Motor neuron (in vitro differentiated cells): ENCODE measurements at regions not wholly inside any gene's neighbourhood (a gene's known extent, or its start where the extent isn't known, plus 50 kb on each side); places are given as distances from the start of the nearest gene placed in this dataset.

Experiments used
- ATAC-seq, 8 experiments: fragments of 200-7000 bp; cut with Tn5 transposase; replicated peaks in 6 of 8; 2 replicates each; pipeline ENCODE4 v1.8.0; 2021; ENCODE audit warnings: mild to moderate bottlenecking in 8 of 8, moderate library complexity in 8 of 8
- H3K27ac ChIP-seq, 2 donors: fragments of 250-450 bp; sonication (Bioruptor Pico); 2 replicates each; pipeline ENCODE4 v1.9.0; 2021; ENCODE audit warnings: antibody characterized with exemption in 2 of 2, mild to moderate bottlenecking in 2 of 2, moderate library complexity in 1 of 2
- H3K4me1 ChIP-seq, 2 donors: fragments of 250-450 bp; sonication (Bioruptor Pico); replicated peaks in 1 of 2; 2 replicates each; pipeline ENCODE4 v1.6.1; 2021; ENCODE audit warnings: antibody characterized with exemption in 2 of 2, mild to moderate bottlenecking in 2 of 2, moderate library complexity in 1 of 2
- H3K4me3 ChIP-seq, 5 donors: fragments of 250-450 bp; sonication (Bioruptor Pico); 2 replicates each; pipeline ENCODE4 v1.9.0; 2021; ENCODE audit warnings: antibody characterized with exemption in 5 of 5, mild to moderate bottlenecking in 5 of 5, moderate library complexity in 4 of 5
- WGBS, 10 experiments: fragments of 450-650 bp; shearing (Covaris generic); methylation state at CpG; one replicate each; pipeline ENCODE4 v1.0.0; 2022; 5-methylcytosine and 5-hydroxymethylcytosine counted together
- in situ Hi-C, 9 experiments: fragments of 400-800 bp; cut with MboI; loops; one replicate each; pipeline ENCODE4 v1.15.0; 2021; ENCODE audit warnings: low sequenced_read_pairs in 9 of 9, low pct_unique_long_range_greater_than_20kb in 2 of 9; ENCODE audit not compliant: unreplicated experiment in 9 of 9

DNA sequence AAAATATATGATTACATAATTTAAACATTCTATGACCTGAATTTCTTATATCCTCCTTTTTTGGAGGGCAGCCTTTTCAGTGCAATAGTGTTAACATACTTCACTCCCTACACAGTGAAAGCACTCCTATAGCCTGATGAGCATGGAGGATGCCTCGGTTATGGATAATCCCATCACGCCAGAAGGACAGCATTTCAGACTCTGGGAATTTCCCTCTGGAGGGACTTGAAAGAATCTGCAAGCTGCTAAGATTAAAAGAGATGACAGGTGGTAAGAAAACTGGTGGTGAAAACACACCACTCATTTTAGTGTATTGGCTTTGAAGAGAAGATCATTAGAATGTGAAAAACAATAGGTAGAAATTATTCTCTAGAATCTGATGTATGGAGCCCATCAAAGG lies 99.3 kb upstream of the LMNTD1 start:
- WGBS, 10 experiments, result 50 to 100% (median 80%) methylated on average over 1 to 2 of the region's 2 CpGs; no CpG with 5 or more reads in 4 of the 10 experiments
- H3K27ac ChIP-seq, result no peak overlapping the region

DNA sequence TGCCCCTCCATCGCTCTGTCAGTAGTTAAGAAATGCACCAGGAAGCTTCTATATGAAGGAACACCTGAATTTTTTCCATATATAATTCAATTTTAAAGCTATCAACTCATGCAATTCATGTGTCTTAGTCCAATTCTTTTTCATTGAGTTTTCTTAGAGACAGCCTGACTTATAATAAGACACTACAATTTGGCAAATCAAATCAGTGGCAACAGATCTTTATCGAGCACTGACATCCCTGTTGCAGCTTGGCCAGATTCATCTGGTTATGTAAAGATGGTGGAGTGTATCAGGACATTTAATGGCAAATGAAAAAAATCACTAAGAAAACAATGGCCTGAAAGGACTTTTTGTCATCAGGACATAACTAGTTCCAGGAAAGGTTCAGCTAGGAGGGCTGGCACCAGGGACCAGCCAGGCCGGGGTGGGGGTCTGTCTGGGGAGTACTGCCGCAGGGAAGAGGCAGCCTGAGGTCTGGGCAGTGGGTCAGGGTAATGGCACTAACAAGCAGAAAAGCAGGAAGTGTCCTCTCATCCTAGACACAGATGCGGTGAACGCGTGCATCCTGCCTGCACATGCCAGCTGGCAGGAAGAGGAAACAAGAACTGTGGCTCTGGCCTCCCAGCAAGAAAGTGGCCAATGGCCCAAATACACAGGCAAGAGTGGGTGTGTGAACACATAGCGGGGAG lies 100.5 kb upstream of the LMNTD1 start:
- Histone ChIP-seq H3K4me3 (no peak overlapping the region), H3K27ac (no peak overlapping the region), H3K4me1 (peaks cover 0 to 6% of the 10 kb centered on the region in 2 donors)
- 82 to 100% (median 96%) methylated on average over 1 to 7 of the region's 8 CpGs for WGBS, 10 experiments
- in situ Hi-C loops, result no loop called here
- ATAC-seq, result peak in 3 of 8 experiments; percentile 20 to 55 (median 29)

More for the DNA sequence above, 99.3 kb upstream of the LMNTD1 start:
- Histone ChIP-seq H3K4me1 (peaks cover 0 to 6% of the 10 kb centered on the region in 2 donors), H3K4me3 (no peak overlapping the region)
- in situ Hi-C loops, result no loop called here
- no peak for ATAC-seq

- Histone ChIP-seq H3K4me3 (no peak overlapping the region), H3K4me1 (peaks cover 2 to 12% of the 10 kb centered on the region in 2 donors), H3K27ac (no peak overlapping the region)
- WGBS, 10 experiments, result 80 to 100% (median 90%) methylated on average over 2 to 5 of the region's 5 CpGs; no CpG with 5 or more reads in 2 of the 10 experiments
- ATAC-seq, result no peak
- in situ Hi-C loops, result no loop called here
These were observed 102.6 kb upstream of the LMNTD1 start for GRCh38 chr12:25655702-25656101.

DNA sequence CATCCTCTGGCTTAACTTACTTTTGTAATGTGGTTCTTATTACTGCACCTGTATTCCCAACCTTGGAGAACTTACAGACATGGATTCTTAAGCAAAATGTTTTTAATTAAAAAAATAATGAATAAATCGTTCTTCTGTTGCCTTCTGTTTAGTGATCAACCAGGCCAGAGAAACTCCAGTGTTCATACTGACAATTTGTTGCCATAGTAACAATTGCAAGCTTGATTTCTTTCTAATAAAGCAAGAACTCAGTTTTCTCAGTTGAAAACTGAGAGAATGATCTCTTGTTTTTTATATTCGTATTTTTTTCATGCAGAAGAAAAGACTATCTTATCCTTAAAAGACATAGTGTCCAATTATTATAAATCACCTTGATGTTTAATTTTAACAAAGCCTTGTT lies 106.5 kb upstream of the LMNTD1 start:
- Histone ChIP-seq H3K4me3 (no peak overlapping the region), H3K27ac (no peak overlapping the region), H3K4me1 (peaks cover 2 to 6% of the 10 kb centered on the region in 2 donors)
- ATAC-seq, result no peak
- in situ Hi-C loops, result no loop called here
- WGBS, 10 experiments, result 0 to 71% (median 30%) methylated on average over 1 to 2 of the region's 2 CpGs

GRCh38 chr12:25670076-25671055 lies 117.3 kb upstream of the LMNTD1 start:
- peaks cover 0 to 3% of the 10 kb centered on the region in 2 donors for H3K4me1 ChIP-seq
- in situ Hi-C loops, result no loop called here
- WGBS, 10 experiments, result 74 to 96% (median 88%) methylated on average over 1 to 5 of the region's 5 CpGs
- ATAC-seq, result no peak
- no peak overlapping the region for H3K27ac ChIP-seq
- H3K4me3 ChIP-seq, result no peak overlapping the region

DNA sequence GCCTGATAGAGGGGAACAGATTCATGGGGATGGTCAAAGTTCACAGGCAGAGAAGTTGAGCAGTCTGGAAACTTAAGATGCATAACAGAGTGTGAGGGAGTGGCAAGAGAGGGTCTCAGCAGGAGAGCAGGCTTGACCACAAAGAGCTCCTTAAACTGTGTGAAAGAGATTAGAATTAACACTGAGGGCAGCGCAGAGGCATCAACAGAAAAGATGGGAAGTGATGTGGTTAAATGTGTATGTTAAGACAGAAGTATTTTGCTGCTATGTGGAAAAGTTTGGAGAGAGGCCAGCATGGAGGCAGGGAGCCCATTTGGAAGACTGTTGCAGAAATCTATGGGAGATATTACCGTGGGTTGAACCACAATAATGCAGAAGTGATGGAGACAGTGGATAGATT lies 122.7 kb upstream of the LMNTD1 start:
- Histone ChIP-seq H3K4me3 (no peak overlapping the region), H3K4me1 (peaks cover 0 to 3% of the 10 kb centered on the region in 2 donors), H3K27ac (no peak overlapping the region)
- no peak for ATAC-seq
- WGBS, 10 experiments, result 44 to 100% (median 68%) methylated on average over 1 to 2 of the region's 2 CpGs; no CpG with 5 or more reads in 2 of the 10 experiments
- in situ Hi-C loops, result no loop called here

DNA sequence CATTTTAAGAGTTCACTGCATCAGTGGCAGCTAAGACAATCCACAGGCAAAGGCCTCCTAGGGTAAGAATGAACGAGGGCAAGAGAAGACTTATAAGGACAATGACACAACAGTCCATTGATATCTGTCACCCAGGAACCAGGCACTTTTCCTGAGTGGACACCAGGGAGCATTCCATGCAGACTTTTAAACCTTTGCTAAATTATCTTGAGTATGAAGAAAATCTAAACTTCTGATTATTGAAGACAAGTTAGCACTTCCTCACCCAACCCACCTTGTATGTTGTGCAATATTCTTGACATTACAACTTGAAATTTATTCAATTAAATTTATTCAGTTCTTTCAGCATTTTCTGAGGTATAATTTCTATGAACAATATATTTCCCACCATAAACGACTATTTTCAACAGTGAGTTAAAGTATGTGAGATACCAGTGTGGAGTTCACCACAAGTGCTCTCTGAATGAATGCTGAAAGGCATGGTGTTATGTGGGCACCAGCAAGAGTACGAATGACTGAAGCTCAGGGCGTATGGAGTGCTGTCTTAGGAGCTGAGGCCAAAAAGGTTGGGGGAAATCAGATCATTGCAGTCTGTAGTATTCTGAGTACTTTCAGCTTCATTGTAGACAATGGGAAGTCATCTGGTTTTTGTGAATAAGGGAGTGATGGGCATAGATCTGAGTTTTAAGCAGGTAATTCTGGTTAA lies 124.3 kb upstream of the LMNTD1 start:
- in situ Hi-C loops, result no loop called here
- Histone ChIP-seq H3K4me3 (no peak overlapping the region), H3K27ac (no peak overlapping the region), H3K4me1 (peaks cover 0 to 3% of the 10 kb centered on the region in 2 donors)
- ATAC-seq, result no peak
- 61 to 100% (median 87%) methylated on average over 1 to 3 of the region's 4 CpGs for WGBS, 10 experiments

GRCh38 chr12:25681580-25681979 lies 128.5 kb upstream of the LMNTD1 start:
- H3K4me1 ChIP-seq, result no peaks in the 10 kb centered on the region
- H3K4me3 ChIP-seq, result no peak overlapping the region
- no peak overlapping the region for H3K27ac ChIP-seq
- in situ Hi-C loops, result no loop called here
- ATAC-seq, result peak in 1 of 8 experiments; percentile 49
- WGBS, 10 experiments, result 23 to 92% (median 51%) methylated on average over 1 to 4 of the region's 4 CpGs; no CpG with 5 or more reads in 1 of the 10 experiments

GRCh38 chr12:25682421-25682820 lies 129.3 kb upstream of the LMNTD1 start:
- in situ Hi-C loops, result no loop called here
- H3K4me3 ChIP-seq, result no peak overlapping the region
- no peaks in the 10 kb centered on the region for H3K4me1 ChIP-seq
- 75 to 100% (median 95%) methylated on average over 1 of the region's 1 CpG; no CpG with 5 or more reads in 4 of the 10 experiments for WGBS, 10 experiments
- ATAC-seq, result no peak
- no peak overlapping the region for H3K27ac ChIP-seq

DNA sequence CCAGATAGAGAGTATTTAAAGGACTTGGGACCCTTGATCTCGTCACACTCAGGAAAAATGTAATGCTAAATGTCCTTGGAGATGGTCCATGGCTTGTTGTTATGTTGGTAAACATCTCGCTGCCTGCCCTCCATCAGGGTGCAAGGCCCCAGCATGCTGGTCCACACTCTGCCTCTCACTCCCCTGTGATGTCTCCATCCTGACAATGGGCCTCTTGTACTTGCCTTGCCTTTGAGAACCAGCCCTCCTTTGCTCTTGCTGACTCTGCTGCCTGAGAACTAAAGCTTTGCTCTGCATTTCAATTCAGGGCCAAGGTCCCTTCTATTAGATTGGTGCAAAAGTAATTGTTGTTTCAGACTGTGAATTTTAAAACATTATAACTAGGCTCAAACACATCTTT lies 131.0 kb upstream of the LMNTD1 start:
- no peak for ATAC-seq
- WGBS, 10 experiments, result 56 to 100% (median 70%) methylated on average over 1 to 2 of the region's 2 CpGs; no CpG with 5 or more reads in 3 of the 10 experiments
- Histone ChIP-seq H3K4me1 (no peaks in the 10 kb centered on the region), H3K27ac (no peak overlapping the region), H3K4me3 (no peak overlapping the region)
- in situ Hi-C loops, result no loop called here

- Histone ChIP-seq H3K27ac (no peak overlapping the region), H3K4me1 (no peaks in the 10 kb centered on the region), H3K4me3 (no peak overlapping the region)
- in situ Hi-C loops, result no loop called here
- 93 to 100% methylated on average over 2 to 3 of the region's 19 CpGs; no CpG with 5 or more reads in 8 of the 10 experiments for WGBS, 10 experiments
- ATAC-seq, result no peak
These were observed 133.3 kb upstream of the LMNTD1 start for GRCh38 chr12:25686351-25686750.

- in situ Hi-C loops, result no loop called here
- peak in 2 of 8 experiments; percentile 39 to 42 for ATAC-seq
- Histone ChIP-seq H3K27ac (no peak overlapping the region), H3K4me1 (peaks cover 6 to 7% of the 10 kb centered on the region in 2 donors), H3K4me3 (no peak overlapping the region)
- 82 to 100% (median 97%) methylated on average over 1 to 6 of the region's 6 CpGs; no CpG with 5 or more reads in 2 of the 10 experiments for WGBS, 10 experiments
These were observed 134.1 kb upstream of the LMNTD1 start for GRCh38 chr12:25687226-25687625.
